Large intestine (tissue), 3 donors: ENCODE measurements at regions not wholly inside any gene's neighbourhood (a gene's known extent, or its start where the extent isn't known, plus 50 kb on each side); places are given as distances from the start of the nearest gene placed in this dataset.
"Not testable (repeated sequence)": the region's sequence is repeated elsewhere in the genome, so short reads cannot be mapped to it uniquely, and the experiment has no call there.

ENCODE experiments used
- DNase-seq, 2 donors: peaks; one replicate each; pipeline versions ENCODE4 v3.0.0 to v3.0.0-alpha.2; 2013
- H3K27ac ChIP-seq: one replicate; pipeline ENCODE4 v1.5.1; 2013; ENCODE audit warnings: low read length
- H3K27me3 ChIP-seq: 2 replicates; pipeline ENCODE4 v1.6.1; 2013; ENCODE audit warnings: low read length; ENCODE audit not compliant: control insufficient read depth, insufficient read depth
- H3K36me3 ChIP-seq: 2 replicates; pipeline ENCODE4 v1.6.1; 2013; ENCODE audit warnings: low read length; ENCODE audit not compliant: control insufficient read depth, insufficient read depth
- H3K4me1 ChIP-seq: one replicate; pipeline ENCODE4 v1.6.1; 2013; ENCODE audit warnings: low read length; ENCODE audit not compliant: control insufficient read depth, insufficient read depth
- H3K4me3 ChIP-seq: one replicate; pipeline ENCODE4 v1.5.1; 2013; ENCODE audit warnings: low read length
- H3K9me3 ChIP-seq: one replicate; pipeline ENCODE4 v1.6.1; 2013; ENCODE audit warnings: mild to moderate bottlenecking, low read depth, low read length, moderate library complexity; ENCODE audit not compliant: control insufficient read depth
- WGBS: methylation state at CpG from one replicate; pipeline ENCODE4 v1.1.5; 2013; ENCODE audit warnings: low lambda C conversion rate; ENCODE audit not compliant: insufficient coverage; 5-methylcytosine and 5-hydroxymethylcytosine counted together

DNA sequence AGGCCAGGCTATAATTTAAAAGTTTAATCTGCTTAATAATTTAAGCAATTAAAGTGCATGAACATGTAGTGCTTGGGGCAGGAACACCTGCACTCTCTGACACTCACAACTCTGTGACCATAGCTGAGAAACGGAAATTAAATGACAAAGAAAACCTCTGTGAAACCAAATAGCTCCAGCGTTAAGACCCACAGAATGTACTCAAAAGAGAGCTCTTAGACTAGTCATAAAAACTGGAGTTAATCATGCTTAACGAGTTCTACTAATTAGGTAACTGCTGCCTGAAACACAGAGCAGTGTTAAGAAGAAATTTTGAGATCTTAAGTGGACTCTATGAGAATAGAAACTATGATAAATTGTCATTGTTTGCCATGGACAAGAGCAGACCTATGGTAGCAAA is 174.4 kb upstream of the SPIN4 start:
- WGBS = no CpG with 5 or more reads among the region's 3 CpGs
- DNase-seq = no peak
- Histone ChIP-seq H3K4me3 (no peak overlapping the region), H3K27me3 (no peaks in the 10 kb centered on the region), H3K27ac (no peak overlapping the region), H3K36me3 (no peaks in the 10 kb centered on the region), H3K9me3 (no peaks in the 10 kb centered on the region), H3K4me1 (no peaks in the 10 kb centered on the region)

GRCh38 chrX:63519368-63519767 is 168.2 kb upstream of the SPIN4 start:
- H3K27ac ChIP-seq, H3K9me3 ChIP-seq, DNase-seq, H3K4me1 ChIP-seq, H3K4me3 ChIP-seq, H3K36me3 ChIP-seq, H3K27me3 ChIP-seq: not testable (repeated sequence)
- WGBS = no CpG with 5 or more reads among the region's 11 CpGs

- Histone ChIP-seq H3K9me3 (no peaks in the 10 kb centered on the region), H3K4me3 (no peak overlapping the region), H3K27ac (no peak overlapping the region), H3K27me3 (no peaks in the 10 kb centered on the region), H3K4me1 (no peaks in the 10 kb centered on the region), H3K36me3 (no peaks in the 10 kb centered on the region)
- DNase-seq = no peak
Observed at GRCh38 chrX:63514569-63515080, 163.5 kb upstream of the SPIN4 start.

GRCh38 chrX:63513825-63514568 is 162.9 kb upstream of the SPIN4 start:
- DNase-seq = peak in 1 of 2 donors; percentile 2
- H3K27ac ChIP-seq = no peak overlapping the region
- no peaks in the 10 kb centered on the region for H3K4me1 ChIP-seq
- no peaks in the 10 kb centered on the region for H3K27me3 ChIP-seq
- no peak overlapping the region for H3K4me3 ChIP-seq
- H3K9me3 ChIP-seq = no peaks in the 10 kb centered on the region
- WGBS = no CpG with 5 or more reads among the region's 5 CpGs
- H3K36me3 ChIP-seq = no peaks in the 10 kb centered on the region

- DNase-seq = no peak
- H3K36me3 ChIP-seq = no peaks in the 10 kb centered on the region
- no peaks in the 10 kb centered on the region for H3K27me3 ChIP-seq
- WGBS = no CpG with 5 or more reads among the region's 3 CpGs
- H3K4me3 ChIP-seq = no peak overlapping the region
- no peak overlapping the region for H3K27ac ChIP-seq
- no peaks in the 10 kb centered on the region for H3K9me3 ChIP-seq
- no peaks in the 10 kb centered on the region for H3K4me1 ChIP-seq
Observed at GRCh38 chrX:63511361-63511760, 160.2 kb upstream of the SPIN4 start.

GRCh38 chrX:63508668-63509067 is 157.5 kb upstream of the SPIN4 start:
- no peaks in the 10 kb centered on the region for H3K27me3 ChIP-seq
- WGBS = no CpG with 5 or more reads among the region's 5 CpGs
- H3K27ac ChIP-seq = no peak overlapping the region

DNA sequence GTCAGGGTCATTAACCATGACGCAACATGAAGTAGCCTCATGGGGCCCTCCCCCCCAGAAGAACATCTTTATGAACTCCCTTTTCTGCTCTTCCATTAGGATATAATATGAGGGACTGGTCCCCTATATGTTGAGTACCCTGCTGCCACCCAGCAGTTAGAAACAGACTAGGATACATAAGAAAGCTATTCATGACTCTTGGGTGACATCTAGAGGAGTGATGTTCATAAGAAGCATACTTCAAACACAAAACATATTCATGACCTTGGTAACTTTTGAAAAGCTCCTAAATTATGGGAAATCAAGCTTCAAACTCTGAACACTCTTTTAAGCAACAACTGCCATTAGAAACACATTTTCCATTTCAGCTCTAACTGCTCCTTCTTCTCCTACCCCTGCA is 155.2 kb upstream of the SPIN4 start:
- Histone ChIP-seq H3K27me3 (no peaks in the 10 kb centered on the region), H3K4me3 (no peak overlapping the region), H3K4me1 (no peaks in the 10 kb centered on the region), H3K36me3 (no peaks in the 10 kb centered on the region), H3K9me3 (no peaks in the 10 kb centered on the region), H3K27ac (no peak overlapping the region)
- DNase-seq = peak in 1 of 2 donors; percentile 3
- no CpG with 5 or more reads among the region's 1 CpG for WGBS

More at GRCh38 chrX:63508668-63509067, 157.5 kb upstream of the SPIN4 start:
- Histone ChIP-seq H3K36me3 (no peaks in the 10 kb centered on the region), H3K4me1 (no peaks in the 10 kb centered on the region), H3K9me3 (no peaks in the 10 kb centered on the region), H3K4me3 (no peak overlapping the region)
- DNase-seq = no peak

- no peaks in the 10 kb centered on the region for H3K27me3 ChIP-seq
- H3K9me3 ChIP-seq = no peaks in the 10 kb centered on the region
- H3K36me3 ChIP-seq = no peaks in the 10 kb centered on the region
- WGBS = no CpG with 5 or more reads among the region's 1 CpG
- no peaks in the 10 kb centered on the region for H3K4me1 ChIP-seq
- no peak overlapping the region for H3K27ac ChIP-seq
- no peak for DNase-seq
- no peak overlapping the region for H3K4me3 ChIP-seq
Observed at GRCh38 chrX:63503541-63503940, 152.4 kb upstream of the SPIN4 start.

GRCh38 chrX:63488546-63489373 is 137.6 kb upstream of the SPIN4 start:
- WGBS = no CpG with 5 or more reads among the region's 4 CpGs
- Histone ChIP-seq H3K27ac (no peak overlapping the region), H3K36me3 (no peaks in the 10 kb centered on the region), H3K27me3 (no peaks in the 10 kb centered on the region), H3K4me1 (no peaks in the 10 kb centered on the region), H3K4me3 (no peak overlapping the region), H3K9me3 (peaks cover 6% of the 10 kb centered on the region)
- DNase-seq = no peak

DNA sequence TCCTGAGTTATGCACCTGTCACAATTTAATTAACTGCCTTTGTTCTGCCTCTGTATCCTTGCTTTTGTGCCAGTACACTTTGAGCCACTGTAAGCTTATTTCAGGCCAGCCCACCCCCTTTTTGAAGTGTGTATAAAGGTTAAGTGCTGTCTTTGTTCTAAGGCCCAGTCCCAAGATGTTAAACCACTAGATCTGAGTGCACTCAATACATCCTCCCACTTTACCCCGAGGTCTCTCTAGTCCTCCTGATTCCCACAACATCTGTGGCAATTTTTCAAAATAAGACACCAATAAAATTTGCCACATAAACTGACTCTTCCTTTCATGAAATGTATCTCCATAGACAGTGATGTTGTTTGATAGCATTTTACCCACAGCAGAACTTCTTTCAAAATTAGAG is 124.1 kb upstream of the SPIN4 start:
- no CpG with 5 or more reads among the region's 1 CpG for WGBS
- peak in 1 of 2 donors; percentile 1 for DNase-seq

More for the DNA sequence above, 124.1 kb upstream of the SPIN4 start:
- H3K9me3 ChIP-seq = peaks cover 13% of the 10 kb centered on the region
- H3K27ac ChIP-seq = no peak overlapping the region
- H3K27me3 ChIP-seq = no peaks in the 10 kb centered on the region
- no peak overlapping the region for H3K4me3 ChIP-seq
- H3K36me3 ChIP-seq = no peaks in the 10 kb centered on the region
- H3K4me1 ChIP-seq = no peaks in the 10 kb centered on the region
